Right lobe of liver (tissue), 4 donors: ENCODE measurements at regions not wholly inside any gene's neighbourhood (a gene's known extent, or its start where the extent isn't known, plus 50 kb on each side); places are given as distances from the start of the nearest gene placed in this dataset.

Source experiments
- CTCF ChIP-seq, 4 donors: fragments of 200-600 bp in 3 of 4; fragments of 450-650 bp in 1 of 4; IDR thresholded peaks; one replicate each; pipeline versions ENCODE4 v1.5.1 to v1.8.0; 2016 to 2022; ENCODE audit warnings: antibody characterized with exemption in 4 of 4, mild to moderate bottlenecking in 2 of 4
- POLR2A ChIP-seq: fragments of 450-650 bp; IDR thresholded peaks from one replicate; pipeline ENCODE4 v1.6.1; 2017; ENCODE audit warnings: antibody characterized with exemption, mild to moderate bottlenecking
- donor health status: DM: no; HTN: no; CAD: no.
- donor health status: DM: no; HTN: no; CAD: no.
- donor health status: DM: no; HTN: yes; CAD: no.

- TF ChIP-seq CTCF (IDR thresholded peaks at IDR 0.05) (no peak), POLR2A (no peak)
Observed at GRCh38 chr11:119797123-119797611, 68.2 kb upstream of the NECTIN1 start.
